K562 (cell line): ENCODE measurements at regions not wholly inside any gene's neighbourhood (a gene's known extent, or its start where the extent isn't known, plus 50 kb on each side); places are given as distances from the start of the nearest gene placed in this dataset.

Experiments
- CAMTA2 ChIP-seq: fragments of 250-450 bp; sonication (Bioruptor Pico); conservative IDR thresholded peaks from 2 replicates; pipeline ENCODE4 v1.5.1; 2022
- FIP1L1 ChIP-seq: fragments of 200-400 bp; formaldehyde crosslinking; IDR thresholded peaks from 2 replicates; pipeline ENCODE4 v1.6.1; 2018; ENCODE audit warnings: mild to moderate bottlenecking, low read depth, low read length; ENCODE audit not compliant: poor library complexity, severe bottlenecking
- PATZ1 ChIP-seq: fragments of 250-450 bp; sonication (Bioruptor Pico); IDR thresholded peaks from 2 replicates; pipeline ENCODE4 v1.5.0; 2020; ENCODE audit warnings: mild to moderate bottlenecking, borderline replicate concordance
- ZBED1 ChIP-seq: IDR thresholded peaks from 2 replicates; pipeline ENCODE4 v1.6.1; 2014
- ZFP1 ChIP-seq: fragments of 450-650 bp; formaldehyde crosslinking; IDR thresholded peaks from 2 replicates; pipeline ENCODE4 v1.4.0; 2020; ENCODE audit warnings: mild to moderate bottlenecking, mixed read lengths
- ZFX ChIP-seq: sonication (generic); formaldehyde crosslinking; IDR thresholded peaks from 2 replicates; pipeline ENCODE4 v1.8.0; 2022; ENCODE audit warnings: mild to moderate bottlenecking, missing genetic modification reagents, moderate library complexity
- ZNF707 ChIP-seq: fragments of 250-450 bp; sonication (Bioruptor Pico); conservative IDR thresholded peaks from 2 replicates; pipeline ENCODE4 v1.8.0; 2022; ENCODE audit warnings: inconsistent platforms, mild to moderate bottlenecking, moderate library complexity
- ZSCAN29 ChIP-seq: fragments of 450-650 bp; IDR thresholded peaks from 2 replicates; pipeline ENCODE4 v1.6.1; 2017

- TF ChIP-seq FIP1L1: no peak
- no peak for TF ChIP-seq ZSCAN29
- no peak for TF ChIP-seq ZFP1 (CRISPR knock-in tag)
- no peak for TF ChIP-seq ZFX (CRISPR knock-in tag)
- no peak for TF ChIP-seq PATZ1 (CRISPR knock-in tag)
- no peak for TF ChIP-seq CAMTA2 (CRISPR knock-in tag)
- TF ChIP-seq ZNF707 (CRISPR knock-in tag): no peak
- no peak for TF ChIP-seq ZBED1
Observed at GRCh38 chr3:154849408-154849807, 230.7 kb upstream of the MME start.
